DMS53 (cell line): ENCODE measurements at regions not wholly inside any gene's neighbourhood (a gene's known extent, or its start where the extent isn't known, plus 50 kb on each side); places are given as distances from the start of the nearest gene placed in this dataset.

Experiments used
- DNase-seq: peaks from one replicate; lab custom pipeline; 2025; lab: John Stamatoyannopoulos, UW

GRCh38 chr17:79420318-79421243 lies 190.3 kb downstream of the RBFOX3 start:
- no peak for DNase-seq

DNA sequence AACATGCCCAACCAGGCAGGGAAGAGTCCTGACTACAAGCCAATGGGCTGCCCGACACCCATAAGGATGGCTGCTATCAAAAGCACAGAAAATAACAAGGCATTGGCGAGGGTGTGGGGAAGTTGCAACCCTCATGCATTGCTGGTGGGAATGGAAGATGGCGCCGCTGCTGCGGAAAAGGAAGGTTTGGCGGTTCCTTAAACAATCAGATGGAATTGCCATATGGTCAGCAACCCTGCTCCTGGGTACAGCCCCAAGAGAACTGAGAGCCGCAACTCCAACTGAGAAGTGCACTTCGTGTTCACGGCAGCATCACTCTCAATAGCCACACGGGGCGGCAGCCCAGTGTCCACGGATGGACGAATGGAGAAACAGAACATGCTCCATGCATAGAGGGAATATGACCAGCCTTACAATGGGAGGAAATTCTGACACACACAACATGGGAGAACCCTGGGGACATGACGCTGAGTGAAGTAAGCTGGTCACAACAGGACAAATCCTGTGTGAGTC lies 193.3 kb downstream of the RBFOX3 start:
- no peak for DNase-seq

GRCh38 chr17:79415909-79416308 lies 194.9 kb downstream of the RBFOX3 start:
- no peak for DNase-seq

DNA sequence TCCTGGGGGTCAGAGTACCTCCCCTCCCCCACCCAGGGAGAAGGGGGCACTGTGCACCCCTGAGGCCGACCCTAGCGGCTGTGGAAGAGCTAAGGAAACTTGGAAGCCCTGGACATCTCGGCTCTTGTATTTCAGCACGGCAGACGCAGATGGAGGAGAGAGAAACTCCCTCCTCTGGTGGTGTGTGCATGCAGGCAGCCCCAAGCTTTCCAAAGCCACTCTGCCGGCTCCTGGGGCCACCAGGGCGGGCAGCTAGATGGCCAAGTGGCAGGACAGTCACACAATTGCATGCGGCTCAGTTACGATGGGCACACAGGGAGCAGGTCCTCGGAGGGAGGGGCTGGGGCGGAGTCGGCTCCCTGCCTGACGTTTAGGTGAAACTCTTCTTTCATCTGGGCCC lies 195.5 kb downstream of the RBFOX3 start:
- DNase-seq: no peak

DNA sequence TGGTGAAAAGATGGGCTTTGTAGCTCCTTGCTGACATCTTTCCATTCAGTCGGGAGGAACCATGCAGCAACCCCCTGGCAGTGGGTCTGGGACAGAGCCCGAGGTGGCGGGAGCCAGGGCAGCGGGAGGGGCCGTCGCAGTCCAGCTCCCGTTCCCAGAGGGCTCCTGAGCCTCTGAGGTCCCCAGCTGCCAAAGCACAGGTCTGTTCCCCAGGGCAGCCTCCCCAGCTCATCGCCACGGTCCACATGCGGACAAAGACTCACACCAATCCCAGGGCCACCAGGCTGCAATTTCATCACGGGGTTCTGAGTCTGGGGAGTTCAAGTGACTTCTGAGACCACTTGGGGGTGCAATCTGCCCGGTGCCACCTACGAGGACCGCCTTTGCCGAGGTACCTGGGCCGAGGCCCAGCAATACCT lies 196.0 kb downstream of the RBFOX3 start:
- no peak for DNase-seq

- DNase-seq: no peak
These were observed 196.6 kb downstream of the RBFOX3 start for GRCh38 chr17:79414063-79414792.

- no peak for DNase-seq
These were observed 197.2 kb downstream of the RBFOX3 start for GRCh38 chr17:79413611-79414010.

GRCh38 chr17:79412886-79413390 lies 197.9 kb downstream of the RBFOX3 start:
- no peak for DNase-seq

DNA sequence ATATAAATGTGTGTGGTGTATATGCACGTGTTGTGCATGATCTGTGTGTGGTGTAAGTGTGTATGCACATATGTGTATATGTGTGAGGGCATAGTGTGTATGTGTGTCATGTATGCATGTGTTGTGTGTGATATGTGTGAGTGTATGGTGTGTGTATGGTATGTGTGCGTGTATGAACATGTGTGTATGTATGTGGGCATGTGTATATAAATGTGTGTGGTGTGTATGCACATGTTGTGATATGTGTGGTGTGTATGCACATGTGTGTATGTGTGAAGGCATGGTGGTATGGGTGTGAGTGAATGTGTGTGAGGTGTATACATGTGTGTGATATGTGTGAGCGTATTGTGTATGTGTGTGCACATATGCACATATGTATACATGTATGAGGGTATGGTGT lies 198.7 kb downstream of the RBFOX3 start:
- DNase-seq: no peak

GRCh38 chr17:79411419-79411818 lies 199.4 kb downstream of the RBFOX3 start:
- DNase-seq: no peak

GRCh38 chr17:79410681-79411080 lies 200.2 kb downstream of the RBFOX3 start:
- DNase-seq: no peak

DNA sequence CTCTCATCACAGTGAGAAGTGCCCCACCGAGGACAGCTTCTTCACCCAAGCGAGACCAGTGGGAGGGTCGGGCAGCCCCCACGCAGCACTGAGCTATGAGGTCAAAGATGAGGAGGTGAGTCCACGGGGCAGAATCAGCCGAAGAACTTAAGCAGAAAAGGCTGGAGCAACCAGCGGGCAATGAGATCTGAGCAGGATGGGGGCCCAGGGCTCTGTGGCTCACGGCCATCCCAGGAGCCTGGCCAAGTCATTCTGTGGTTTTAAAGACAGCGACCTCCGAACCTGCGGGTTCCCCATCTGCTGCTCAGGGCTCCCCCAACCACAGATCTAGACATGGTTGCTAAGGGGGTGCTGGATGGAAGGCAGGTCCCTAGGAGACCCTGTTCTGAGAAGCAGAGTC lies 202.6 kb downstream of the RBFOX3 start:
- DNase-seq: no peak

GRCh38 chr17:79407385-79407784 lies 203.5 kb downstream of the RBFOX3 start:
- no peak for DNase-seq

- no peak for DNase-seq
These were observed 204.5 kb downstream of the RBFOX3 start for GRCh38 chr17:79406316-79406715.

GRCh38 chr17:79405823-79406222 lies 205.0 kb downstream of the RBFOX3 start:
- DNase-seq: no peak

GRCh38 chr17:79404136-79404911 lies 206.5 kb downstream of the RBFOX3 start:
- DNase-seq: no peak

DNA sequence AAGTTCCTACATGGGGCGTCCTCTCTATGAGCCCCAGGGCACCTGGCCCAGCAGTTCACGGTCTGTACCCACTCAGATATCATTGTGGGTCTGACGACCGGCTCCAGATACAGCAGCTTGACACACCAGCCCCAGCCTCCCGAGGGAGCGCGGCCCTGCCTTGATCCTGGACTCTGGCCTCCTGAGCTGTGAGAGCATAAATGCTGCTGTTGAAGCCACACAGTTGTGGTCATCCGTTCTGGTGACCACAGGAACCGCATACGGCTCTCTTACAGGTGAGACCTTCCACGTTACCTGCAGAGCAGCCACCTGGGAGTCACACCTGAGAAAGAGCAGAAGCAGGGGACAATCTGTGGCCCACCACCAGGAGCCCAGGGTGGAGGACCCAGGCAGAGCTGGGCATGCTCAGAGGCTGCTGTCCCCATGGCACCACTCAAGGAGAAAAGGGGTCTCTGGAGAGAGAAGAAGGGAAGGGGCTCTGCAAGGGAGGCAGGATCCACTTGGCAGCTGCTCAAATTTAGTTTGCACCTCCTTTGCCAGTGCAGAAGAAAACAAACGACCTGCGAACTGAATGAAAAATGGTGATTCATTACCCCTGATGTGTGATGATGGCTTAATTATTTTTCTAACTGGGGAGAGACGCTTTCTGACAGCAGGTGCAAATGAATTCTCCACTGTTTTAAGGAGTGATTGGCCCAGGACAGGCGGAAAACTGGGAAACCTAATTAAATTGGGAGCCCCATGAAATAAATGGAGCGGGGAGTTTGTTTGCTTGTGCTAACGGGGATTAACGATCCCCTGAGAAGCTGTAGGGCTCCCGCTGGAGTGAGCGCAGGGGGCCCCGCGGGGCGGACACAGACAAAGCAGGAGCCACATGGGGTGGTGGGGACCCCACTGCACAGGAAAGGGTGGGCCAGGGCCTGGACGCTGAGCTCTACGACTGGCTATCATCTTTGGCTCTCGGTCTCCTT lies 208.9 kb downstream of the RBFOX3 start:
- no peak for DNase-seq

GRCh38 chr17:79400989-79401703 lies 209.7 kb downstream of the RBFOX3 start:
- DNase-seq: peak; percentile 48

- DNase-seq: no peak
These were observed 211.2 kb downstream of the RBFOX3 start for GRCh38 chr17:79399610-79400144.

GRCh38 chr17:79398441-79398840 lies 212.4 kb downstream of the RBFOX3 start:
- DNase-seq: no peak
